Ovary (tissue), 3 donors: ENCODE measurements at regions not wholly inside any gene's neighbourhood (a gene's known extent, or its start where the extent isn't known, plus 50 kb on each side); places are given as distances from the start of the nearest gene placed in this dataset.

Experiments used
- EP300 ChIP-seq: sonication (generic); formaldehyde crosslinking; IDR thresholded peaks from one replicate; pipeline ENCODE4 v1.6.1; 2017; ENCODE audit warnings: antibody characterized with exemption
- TF ChIP-seq, protein P1 (sequence below), 3 donors: fragments of 450-650 bp in 2 of 3; fragments of 200-600 bp in 1 of 3; IDR thresholded peaks; one replicate each; pipeline versions ENCODE4 v1.5.1 to v1.8.0; 2016 to 2022; ENCODE audit warnings: antibody characterized with exemption in 3 of 3, mild to moderate bottlenecking in 1 of 3
- donor health status: DM: no; HTN: no; CAD: no.

- TF ChIP-seq, protein P1, sequence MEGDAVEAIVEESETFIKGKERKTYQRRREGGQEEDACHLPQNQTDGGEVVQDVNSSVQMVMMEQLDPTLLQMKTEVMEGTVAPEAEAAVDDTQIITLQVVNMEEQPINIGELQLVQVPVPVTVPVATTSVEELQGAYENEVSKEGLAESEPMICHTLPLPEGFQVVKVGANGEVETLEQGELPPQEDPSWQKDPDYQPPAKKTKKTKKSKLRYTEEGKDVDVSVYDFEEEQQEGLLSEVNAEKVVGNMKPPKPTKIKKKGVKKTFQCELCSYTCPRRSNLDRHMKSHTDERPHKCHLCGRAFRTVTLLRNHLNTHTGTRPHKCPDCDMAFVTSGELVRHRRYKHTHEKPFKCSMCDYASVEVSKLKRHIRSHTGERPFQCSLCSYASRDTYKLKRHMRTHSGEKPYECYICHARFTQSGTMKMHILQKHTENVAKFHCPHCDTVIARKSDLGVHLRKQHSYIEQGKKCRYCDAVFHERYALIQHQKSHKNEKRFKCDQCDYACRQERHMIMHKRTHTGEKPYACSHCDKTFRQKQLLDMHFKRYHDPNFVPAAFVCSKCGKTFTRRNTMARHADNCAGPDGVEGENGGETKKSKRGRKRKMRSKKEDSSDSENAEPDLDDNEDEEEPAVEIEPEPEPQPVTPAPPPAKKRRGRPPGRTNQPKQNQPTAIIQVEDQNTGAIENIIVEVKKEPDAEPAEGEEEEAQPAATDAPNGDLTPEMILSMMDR (IDR thresholded peaks at IDR 0.05) = no peak
- no peak for TF ChIP-seq EP300
Observed at GRCh38 chr16:11432856-11433395, 87.7 kb downstream of the RMI2 start.
